ENCODE measurements at regions not wholly inside any gene's neighbourhood (a gene's known extent, or its start where the extent isn't known, plus 50 kb on each side); places are given as distances from the start of the nearest gene placed in this dataset.

DNA sequence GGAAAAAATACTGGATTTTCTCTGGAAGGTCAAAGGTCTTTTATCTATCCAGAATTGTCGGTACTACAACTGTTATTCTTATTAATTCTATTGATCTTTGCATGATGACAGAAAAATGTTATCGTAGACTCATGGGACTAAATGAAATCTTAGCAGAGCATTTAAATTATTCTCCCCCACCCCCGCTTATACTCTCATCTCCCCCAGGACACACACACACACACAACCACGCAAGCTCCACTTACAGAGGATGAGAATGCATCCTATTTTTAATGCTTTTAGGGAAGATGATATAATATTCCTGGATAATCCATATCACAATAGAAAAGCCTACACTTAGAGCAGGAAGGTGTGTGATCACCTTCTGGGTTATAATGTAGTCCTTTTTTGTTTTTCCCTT, 91.9 kb upstream of the STARD13 start:
- no peaks in the 10 kb centered on the region; the same call in 1 of the 2 replicates for H3K4me1 ChIP-seq (ENCODE audit: insufficient read depth, low read length)
- no peak overlapping the region for H3K4me2 ChIP-seq (ENCODE audit: insufficient read depth, insufficient read length, low read length)
- no peak overlapping the region for H2AFZ ChIP-seq (ENCODE audit: low read length)
- H2BK120ac ChIP-seq (ENCODE audit: low read depth, low read length, poor library complexity, severe bottlenecking): no peak overlapping the region
- no peak for DNase-seq
- Mint-ChIP-seq H3K9me3 (no peaks in the 10 kb centered on the region), H3K4me3 (no peak overlapping the region), H3K27me3 (ENCODE audit: low read depth) (no peaks in the 10 kb centered on the region), H3K4me1 (peaks cover 7 to 8% of the 10 kb centered on the region in 2 experiments), H3K27ac (no peak overlapping the region), H3K36me3 (ENCODE audit: insufficient read depth in 1 of 3, low read depth in 3 of 3) (no peaks in the 10 kb centered on the region)
- no peak overlapping the region for H2BK15ac ChIP-seq (ENCODE audit: low read depth, low read length)
- no peaks in the 10 kb centered on the region for H3K23me2 ChIP-seq (ENCODE audit: insufficient read length, low read depth, low read length, poor library complexity, severe bottlenecking)
- no CpG with 5 or more reads among the region's 4 CpGs for WGBS (ENCODE audit: extremely low coverage, insufficient read length, low lambda C conversion rate)
- no peaks in the 10 kb centered on the region for H3K79me2 ChIP-seq (ENCODE audit: insufficient read depth, low read length)
- no peak overlapping the region for H4K5ac ChIP-seq (ENCODE audit: insufficient read length, low read depth, low read length)
- H3K14ac ChIP-seq (ENCODE audit: insufficient read depth, low read length): no peak overlapping the region
- H3K56ac ChIP-seq (ENCODE audit: insufficient read length, low read depth, low read length): no peak overlapping the region
- H3K4ac ChIP-seq (ENCODE audit: low read depth, low read length): no peak overlapping the region
- no peak overlapping the region for H2BK5ac ChIP-seq (ENCODE audit: insufficient read length, low read length)
- H3K9ac ChIP-seq (ENCODE audit: extremely low read depth, insufficient read length, low read length): no peak overlapping the region
- no peaks in the 10 kb centered on the region for H3K9me3 ChIP-seq (ENCODE audit: control insufficient read depth, low read depth, low read length)
- H2BK12ac ChIP-seq (ENCODE audit: insufficient read length, low read depth, low read length): no peak overlapping the region
- no peaks in the 10 kb centered on the region for H3K27me3 ChIP-seq (ENCODE audit: insufficient read depth, low read length)
- H3T11ph ChIP-seq (ENCODE audit: low read length): no peak overlapping the region
- H2BK20ac ChIP-seq (ENCODE audit: low read depth, low read length, poor library complexity, severe bottlenecking): no peak overlapping the region
- no peak overlapping the region for H2AK5ac ChIP-seq (ENCODE audit: insufficient read length, low read length)
- TF ChIP-seq, protein P1, sequence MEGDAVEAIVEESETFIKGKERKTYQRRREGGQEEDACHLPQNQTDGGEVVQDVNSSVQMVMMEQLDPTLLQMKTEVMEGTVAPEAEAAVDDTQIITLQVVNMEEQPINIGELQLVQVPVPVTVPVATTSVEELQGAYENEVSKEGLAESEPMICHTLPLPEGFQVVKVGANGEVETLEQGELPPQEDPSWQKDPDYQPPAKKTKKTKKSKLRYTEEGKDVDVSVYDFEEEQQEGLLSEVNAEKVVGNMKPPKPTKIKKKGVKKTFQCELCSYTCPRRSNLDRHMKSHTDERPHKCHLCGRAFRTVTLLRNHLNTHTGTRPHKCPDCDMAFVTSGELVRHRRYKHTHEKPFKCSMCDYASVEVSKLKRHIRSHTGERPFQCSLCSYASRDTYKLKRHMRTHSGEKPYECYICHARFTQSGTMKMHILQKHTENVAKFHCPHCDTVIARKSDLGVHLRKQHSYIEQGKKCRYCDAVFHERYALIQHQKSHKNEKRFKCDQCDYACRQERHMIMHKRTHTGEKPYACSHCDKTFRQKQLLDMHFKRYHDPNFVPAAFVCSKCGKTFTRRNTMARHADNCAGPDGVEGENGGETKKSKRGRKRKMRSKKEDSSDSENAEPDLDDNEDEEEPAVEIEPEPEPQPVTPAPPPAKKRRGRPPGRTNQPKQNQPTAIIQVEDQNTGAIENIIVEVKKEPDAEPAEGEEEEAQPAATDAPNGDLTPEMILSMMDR (conservative IDR thresholded peaks at IDR 0.05): no peak
- no peaks in the 10 kb centered on the region for H3K79me1 ChIP-seq (ENCODE audit: insufficient read depth, low read depth, low read length, poor library complexity, severe bottlenecking)
- no peak overlapping the region for H3K27ac ChIP-seq (ENCODE audit: insufficient read length, low read depth, low read length)
- no peak overlapping the region for H4K8ac ChIP-seq (replicated peaks; ENCODE audit: insufficient read length, low read depth, low read length)
- H4K91ac ChIP-seq (ENCODE audit: insufficient read length, low read depth, low read length): no peak overlapping the region
- H4K20me1 ChIP-seq (ENCODE audit: control insufficient read depth, insufficient read depth, insufficient read length): no peaks in the 10 kb centered on the region
- no peak overlapping the region for H3K18ac ChIP-seq (ENCODE audit: insufficient read length, low read depth, low read length)
- no peak overlapping the region for H3K23ac ChIP-seq (ENCODE audit: insufficient read length, low read depth, low read length)
